Muscle of arm (tissue), 1 donor: ENCODE measurements at regions not wholly inside any gene's neighbourhood (a gene's known extent, or its start where the extent isn't known, plus 50 kb on each side); places are given as distances from the start of the nearest gene placed in this dataset.

ENCODE experiments used
- DNase-seq: peaks from one replicate; pipeline ENCODE4 v3.0.0-alpha.2; 2013

GRCh38 chr18:25813110-25813509 is 277.3 kb downstream of the SS18 start:
- no peak for DNase-seq

- DNase-seq: no peak
These were observed 279.7 kb downstream of the SS18 start for GRCh38 chr18:25810736-25811135.

GRCh38 chr18:25805939-25806338 is 284.5 kb downstream of the SS18 start:
- DNase-seq: no peak

- DNase-seq: no peak
These were observed 285.1 kb downstream of the SS18 start for GRCh38 chr18:25805323-25805722.

- DNase-seq: no peak
These were observed 291.2 kb downstream of the SS18 start for GRCh38 chr18:25799231-25799630.

- DNase-seq: no peak
These were observed 292.4 kb downstream of the SS18 start for GRCh38 chr18:25798046-25798445.

GRCh38 chr18:25795213-25795612 is 295.2 kb downstream of the SS18 start:
- DNase-seq: peak; percentile 53

GRCh38 chr18:25787276-25787675 is 303.1 kb downstream of the SS18 start:
- DNase-seq: no peak

- no peak for DNase-seq
These were observed 303.7 kb downstream of the SS18 start for GRCh38 chr18:25786758-25787157.

- no peak for DNase-seq
These were observed 310.3 kb downstream of the SS18 start for GRCh38 chr18:25780105-25780504.

- no peak for DNase-seq
These were observed 318.6 kb downstream of the SS18 start for GRCh38 chr18:25771796-25772195.

GRCh38 chr18:25764777-25765176 is 325.6 kb downstream of the SS18 start:
- DNase-seq: no peak

- no peak for DNase-seq
These were observed 331.3 kb downstream of the SS18 start for GRCh38 chr18:25759111-25759510.

- DNase-seq: no peak
These were observed 346.7 kb downstream of the SS18 start for GRCh38 chr18:25743646-25744151.

- no peak for DNase-seq
These were observed 351.0 kb downstream of the SS18 start for GRCh38 chr18:25739376-25739775.

- DNase-seq: peak; percentile 43
These were observed 352.6 kb downstream of the SS18 start for GRCh38 chr18:25737710-25738311.

- no peak for DNase-seq
These were observed 353.9 kb downstream of the SS18 start for GRCh38 chr18:25736516-25736915.

- DNase-seq: no peak
These were observed 355.0 kb downstream of the SS18 start for GRCh38 chr18:25735459-25735858.

- DNase-seq: no peak
These were observed 356.1 kb downstream of the SS18 start for GRCh38 chr18:25734336-25734735.

GRCh38 chr18:25732862-25733261 is 357.6 kb downstream of the SS18 start:
- DNase-seq: no peak

- no peak for DNase-seq
These were observed 361.3 kb downstream of the SS18 start for GRCh38 chr18:25729072-25729471.

- no peak for DNase-seq
These were observed 363.0 kb downstream of the SS18 start for GRCh38 chr18:25727281-25727985.

- no peak for DNase-seq
These were observed 364.1 kb downstream of the SS18 start for GRCh38 chr18:25726298-25726697.

- no peak for DNase-seq
These were observed 364.9 kb downstream of the SS18 start for GRCh38 chr18:25725501-25725900.
